Activated CD8-positive, alpha-beta memory T cell treated with anti-CD3 and anti-CD28 coated beads, Interleukin-2, amount 50 U/mL, for 24 hours (primary cell): ENCODE measurements at regions not wholly inside any gene's neighbourhood (a gene's known extent, or its start where the extent isn't known, plus 50 kb on each side); places are given as distances from the start of the nearest gene placed in this dataset.

Experiments
- DNase-seq: peaks from one replicate; pipeline ENCODE4 v3.0.0-alpha.2; 2020; ENCODE audit errors: extremely low read depth

DNA sequence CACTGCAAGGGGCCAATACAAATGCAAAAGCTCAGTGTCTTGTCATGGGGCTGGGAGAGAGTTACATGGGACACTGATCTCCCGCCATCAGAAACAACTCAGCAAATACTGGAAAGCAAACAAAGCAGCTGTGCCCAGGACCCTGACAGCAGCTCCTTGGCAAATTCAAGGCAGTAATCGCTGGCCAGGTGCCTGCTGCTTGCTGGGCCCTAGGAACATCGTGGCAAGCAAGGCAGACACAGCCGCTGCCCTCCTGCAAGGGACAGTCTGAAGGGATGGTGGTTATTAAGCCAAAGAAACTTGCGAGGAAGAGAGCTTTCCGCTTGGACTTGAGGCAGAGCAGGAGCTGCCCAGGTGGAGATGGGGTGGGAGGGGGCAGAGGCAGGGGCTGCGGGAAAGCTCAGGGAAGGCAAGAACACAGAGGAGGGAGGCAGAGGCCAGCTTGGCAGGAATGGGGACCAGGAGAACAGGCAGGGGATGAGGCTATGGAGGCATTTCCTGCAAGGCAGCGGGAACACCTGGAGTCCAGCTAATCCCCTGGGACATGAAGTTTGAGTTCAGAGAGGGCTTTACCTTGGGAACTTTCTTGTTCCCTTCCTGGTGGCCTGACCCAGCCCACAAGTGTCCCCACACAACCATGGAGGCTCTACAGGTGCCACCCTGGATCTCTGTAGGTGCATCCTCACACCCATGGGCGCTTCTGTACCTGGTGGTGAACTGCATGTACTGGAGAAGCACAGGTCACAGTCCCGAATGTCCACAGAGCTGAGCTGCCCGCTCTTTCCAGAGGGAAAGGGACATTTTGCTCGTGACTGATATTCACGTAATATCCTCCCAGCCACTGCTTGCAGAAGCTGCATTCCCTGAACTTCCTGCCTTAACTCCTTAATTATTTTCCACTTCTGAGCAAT, 78.7 kb upstream of the ATP2B2 start:
- DNase-seq = no peak

DNA sequence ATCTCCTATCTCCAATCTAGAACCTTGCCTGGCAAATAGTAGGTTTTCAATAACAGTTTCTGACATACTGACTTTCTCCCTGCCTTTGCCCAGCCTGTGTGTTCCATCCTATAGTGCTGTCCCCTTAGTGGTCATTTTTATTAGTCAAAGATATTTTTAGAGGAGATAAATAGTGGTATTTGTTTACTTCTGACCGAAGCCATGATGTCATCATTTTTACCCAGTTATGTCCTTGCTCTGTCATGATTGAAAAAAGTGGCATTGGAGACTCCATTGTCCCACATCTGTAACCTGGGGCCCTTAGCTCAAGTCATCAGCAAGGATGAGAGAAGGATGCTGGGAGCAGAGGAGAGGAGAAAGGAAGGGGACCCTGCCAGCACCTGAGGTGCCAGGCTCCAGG, 80.6 kb upstream of the ATP2B2 start:
- no peak for DNase-seq

DNA sequence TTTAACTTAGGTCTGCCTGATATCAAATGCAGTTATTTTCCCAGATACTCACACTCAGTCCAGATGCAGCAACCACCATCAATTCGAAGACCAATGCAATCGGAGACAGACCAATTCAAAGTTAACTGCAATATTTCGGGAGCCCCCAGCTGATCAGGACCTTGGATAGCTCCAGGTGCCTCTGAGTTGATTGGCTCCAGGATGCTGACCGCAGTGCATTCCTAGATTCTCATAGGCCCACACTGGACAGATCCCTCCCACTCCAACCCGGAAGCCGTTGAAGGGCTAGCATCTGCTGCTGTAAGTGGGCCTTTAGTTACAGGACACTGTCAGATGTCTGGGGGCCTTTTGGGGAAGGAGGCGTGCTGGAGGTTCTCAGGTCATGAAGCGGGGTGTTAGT, 89.5 kb upstream of the ATP2B2 start:
- peak; percentile 2 for DNase-seq

DNA sequence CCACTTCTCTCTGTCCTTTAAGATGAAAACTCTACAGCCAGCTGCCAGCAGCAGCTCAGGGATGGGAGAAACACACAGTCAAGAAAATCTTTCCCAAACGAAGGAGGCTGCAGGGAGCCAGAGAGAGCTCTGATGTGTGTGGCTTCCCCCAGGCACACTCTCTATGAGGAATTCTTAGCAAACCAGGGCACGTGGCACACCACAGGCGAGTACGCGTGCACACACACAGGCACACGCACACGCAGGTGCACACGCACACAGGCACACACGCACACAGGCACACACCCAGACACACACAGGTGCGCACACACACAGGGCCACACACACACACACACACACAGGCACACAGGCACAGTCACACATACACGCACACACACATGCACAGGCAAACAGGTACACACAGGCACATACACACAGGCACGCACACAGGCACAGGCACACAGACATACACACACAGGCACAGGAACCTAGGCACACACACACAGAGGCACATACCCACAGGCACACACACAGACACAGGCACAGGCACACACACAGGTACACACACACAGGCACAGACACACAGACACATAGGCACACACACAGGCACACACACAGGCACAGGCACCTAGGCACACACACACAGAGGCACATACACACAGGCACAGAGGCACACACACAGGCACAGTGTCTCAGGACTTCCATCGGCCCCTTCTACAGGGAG, 91.5 kb upstream of the ATP2B2 start:
- no peak for DNase-seq

DNA sequence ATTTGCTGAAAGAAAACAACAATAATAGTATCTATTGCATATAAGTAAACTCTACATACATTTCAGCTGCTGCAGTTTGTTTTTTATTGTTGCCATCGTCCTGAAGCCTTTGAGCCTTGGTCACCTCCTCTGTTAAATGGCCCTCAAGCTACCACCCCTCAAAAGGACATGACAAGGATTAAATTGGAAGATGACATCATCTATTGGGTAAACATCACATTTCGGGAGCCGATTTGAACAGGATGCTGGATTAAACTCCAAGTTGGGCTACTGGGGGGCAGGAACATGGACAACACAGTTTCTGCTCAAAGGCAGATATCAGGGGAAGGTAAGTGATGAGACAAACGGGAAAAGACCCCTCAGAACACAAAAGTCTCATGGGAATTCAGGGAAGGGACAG, 92.3 kb upstream of the ATP2B2 start:
- no peak for DNase-seq

DNA sequence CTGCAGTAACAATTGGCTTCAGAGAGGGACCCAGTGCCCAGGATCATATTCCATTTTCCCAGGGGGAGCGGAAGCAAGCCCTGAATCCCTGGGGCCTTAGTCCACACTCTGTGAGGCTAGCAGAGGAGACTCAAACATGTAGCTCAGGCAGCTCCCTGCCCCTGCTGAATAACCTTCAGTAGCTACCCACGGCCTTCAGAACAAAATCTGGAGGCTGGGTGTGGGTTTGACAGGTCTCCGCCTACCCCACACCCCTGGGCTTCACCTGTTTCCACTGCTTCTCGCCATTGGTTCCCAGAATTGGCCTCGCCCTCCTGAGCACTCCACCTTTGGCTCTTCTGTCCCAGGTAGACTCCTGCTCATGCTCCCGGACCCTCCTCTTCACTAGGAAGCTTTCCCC, 93.6 kb upstream of the ATP2B2 start:
- DNase-seq = no peak

DNA sequence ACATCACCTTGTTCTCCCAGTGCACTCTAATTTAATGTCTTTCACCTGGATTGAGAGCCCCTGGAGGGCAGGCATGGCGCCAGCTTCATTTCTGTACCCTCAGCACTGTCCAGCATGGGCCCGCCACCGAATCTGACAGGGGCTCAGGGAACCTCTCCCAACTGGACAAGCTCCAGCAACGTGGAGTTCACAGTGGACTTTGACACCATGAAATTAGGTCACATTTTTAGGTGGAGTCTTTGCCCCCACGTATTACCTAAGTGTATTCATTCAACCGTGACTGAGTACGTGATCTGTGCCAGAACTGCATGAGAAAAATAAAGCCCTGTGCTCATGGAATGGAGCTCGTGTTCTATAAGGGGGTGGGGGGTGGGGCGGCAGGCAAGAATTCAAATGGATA, 94.1 kb upstream of the ATP2B2 start:
- DNase-seq = no peak

DNA sequence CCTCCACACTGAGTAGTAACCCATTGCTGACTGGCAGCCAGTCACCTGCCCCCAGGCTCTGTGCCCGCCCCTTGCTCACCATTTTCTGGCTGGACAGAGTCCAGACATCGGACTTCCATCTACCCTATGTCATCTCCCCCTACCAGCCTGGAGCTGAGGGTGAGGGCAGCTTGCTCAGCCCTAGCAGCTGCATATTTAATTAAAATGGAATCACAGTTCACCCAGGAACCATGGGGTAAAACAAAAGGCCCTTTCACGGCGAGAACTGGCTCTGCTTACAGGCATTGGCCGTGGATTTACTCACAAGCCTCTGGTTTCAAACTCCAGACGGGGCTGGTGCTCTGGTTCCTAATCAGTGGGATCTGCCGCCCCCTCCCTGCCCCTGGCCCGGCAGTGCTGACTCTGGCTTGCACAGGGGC, 94.9 kb upstream of the ATP2B2 start:
- DNase-seq = no peak

DNA sequence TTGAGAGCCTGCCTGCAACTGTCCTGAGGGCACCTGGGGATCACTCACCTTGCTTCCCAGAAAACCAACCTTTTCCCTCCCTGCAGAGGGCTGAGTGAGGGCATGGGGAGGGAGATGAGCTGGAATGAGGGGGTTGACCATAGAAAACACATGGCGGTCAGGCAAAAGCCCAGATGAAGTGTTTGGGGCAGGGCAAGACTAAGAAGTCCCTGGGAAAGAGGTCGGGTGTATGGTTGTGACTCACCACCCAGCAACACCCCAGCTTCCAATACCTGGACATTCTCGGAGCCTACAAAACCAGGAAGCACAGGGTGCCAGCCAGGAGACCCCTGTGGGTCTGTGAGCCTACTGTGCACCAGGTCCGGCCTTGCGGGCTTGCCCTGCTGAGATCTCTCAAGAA, 95.3 kb upstream of the ATP2B2 start:
- no peak for DNase-seq

DNA sequence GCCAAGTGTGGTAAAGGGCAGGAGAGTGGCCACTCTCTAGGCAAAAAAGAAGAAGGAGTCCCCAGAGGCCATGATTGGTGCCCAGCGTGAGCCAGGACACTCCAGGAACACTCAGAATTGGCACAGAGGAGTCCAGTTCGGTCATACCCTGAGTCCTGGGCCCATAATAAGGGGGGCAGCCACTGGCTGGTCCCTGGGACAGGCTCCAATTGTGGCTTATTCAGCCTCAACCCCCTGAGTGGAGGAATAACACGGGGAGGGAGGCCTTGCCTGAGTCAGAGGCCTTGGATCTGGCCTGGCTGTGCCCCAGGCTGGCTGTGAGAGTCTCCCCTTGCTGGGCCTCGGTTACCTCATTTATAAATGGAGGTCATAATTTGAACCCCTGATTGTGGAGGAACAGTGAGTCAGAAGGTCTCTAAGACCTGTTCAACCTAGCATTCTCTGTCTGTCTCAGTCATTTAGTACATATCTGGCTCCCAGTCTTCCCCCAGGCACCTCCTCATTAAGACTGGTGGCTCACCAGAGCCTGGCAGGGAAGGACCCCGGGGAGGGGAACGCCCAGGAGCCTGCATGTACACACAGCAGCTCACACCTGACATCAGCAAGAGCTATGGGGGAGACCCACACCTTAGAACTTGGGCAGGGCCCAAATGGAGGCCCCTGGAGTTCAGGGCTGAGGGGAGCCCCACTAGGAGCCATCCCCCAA, 95.9 kb upstream of the ATP2B2 start:
- DNase-seq = no peak

DNA sequence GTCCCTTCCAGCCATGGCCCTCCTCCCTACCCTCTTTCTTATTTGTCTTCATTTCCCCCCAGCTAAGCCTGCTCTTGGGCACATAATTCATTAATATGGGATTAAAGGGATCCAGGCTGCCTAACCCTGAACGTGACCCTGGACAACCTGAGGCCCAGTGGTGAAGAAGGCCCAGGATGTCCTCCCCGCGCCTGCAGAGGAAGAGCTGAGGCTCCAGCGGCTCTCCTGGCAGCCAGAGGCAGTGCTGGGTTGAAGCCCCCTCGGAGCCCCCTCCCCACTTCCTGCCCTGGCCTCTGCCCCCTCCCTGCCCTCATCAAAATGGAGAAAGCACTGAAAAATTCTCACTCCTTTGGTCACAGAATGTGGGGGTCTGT, 96.5 kb upstream of the ATP2B2 start:
- DNase-seq = no peak

DNA sequence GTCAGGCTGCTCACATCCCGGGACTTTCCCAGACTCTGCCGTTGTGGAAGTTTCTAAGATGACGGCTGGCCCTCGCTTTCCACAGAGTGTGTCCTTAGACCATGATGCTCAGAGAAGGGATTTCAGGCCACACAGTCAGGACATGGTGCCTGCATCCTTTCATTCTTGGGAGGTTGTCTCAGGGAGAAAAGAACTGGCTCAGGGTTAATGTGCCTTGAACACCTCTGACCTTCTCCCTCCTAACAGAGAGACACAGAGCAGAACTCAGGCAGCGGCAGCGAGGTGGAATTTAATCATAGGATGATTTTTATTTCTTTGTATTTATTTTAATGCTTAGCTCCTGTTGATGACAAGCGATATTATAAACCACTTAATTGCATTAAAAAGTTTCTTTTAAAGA, 96.9 kb upstream of the ATP2B2 start:
- DNase-seq = no peak

DNA sequence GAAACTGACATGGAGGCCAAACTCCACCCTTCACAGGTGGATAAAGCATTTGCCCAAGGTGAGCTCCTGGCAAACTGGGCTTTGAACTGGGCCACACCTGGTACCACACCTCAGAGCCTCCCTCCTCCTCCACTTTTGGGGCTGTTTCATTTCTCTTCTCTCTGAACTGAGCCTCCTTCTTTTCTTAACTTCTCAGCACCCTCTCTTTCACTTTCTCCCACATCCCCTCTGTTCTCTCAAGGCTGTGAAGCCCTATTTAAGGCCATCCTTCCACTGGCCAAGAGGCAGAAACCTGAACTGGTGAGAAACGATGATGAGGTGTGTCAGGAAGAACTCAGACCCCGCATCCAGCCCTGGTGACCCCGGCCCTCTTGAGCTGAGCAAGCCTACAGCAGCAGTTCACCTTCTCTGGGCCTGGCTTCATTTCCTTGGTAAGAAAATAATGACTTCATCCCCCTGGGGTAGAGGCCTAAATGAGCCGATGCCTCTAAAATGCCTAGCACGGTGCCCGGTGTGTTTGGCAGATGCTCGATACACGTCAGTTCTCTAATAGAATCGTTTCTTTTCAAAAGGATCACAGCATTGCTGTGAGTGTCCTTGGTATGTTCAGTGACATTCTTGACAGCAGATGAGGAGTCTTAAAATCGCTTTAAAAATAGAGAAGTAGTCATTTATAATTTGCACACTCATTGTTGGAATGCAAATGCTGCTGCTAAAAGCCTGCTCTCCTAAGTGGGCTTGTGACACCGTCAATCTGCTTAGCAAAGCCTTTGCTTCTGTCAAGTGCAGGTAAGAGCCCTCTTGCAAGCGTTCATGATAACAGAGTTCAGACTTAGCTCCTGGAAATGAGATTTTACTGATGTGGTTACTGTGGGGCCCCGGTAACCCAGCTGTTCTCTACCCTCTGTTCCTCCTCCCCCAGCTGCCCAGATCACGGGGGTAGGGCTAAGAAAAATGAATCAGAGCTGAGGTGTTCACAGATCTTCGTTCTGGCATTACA, 97.7 kb upstream of the ATP2B2 start:
- DNase-seq = peak; percentile 12

DNA sequence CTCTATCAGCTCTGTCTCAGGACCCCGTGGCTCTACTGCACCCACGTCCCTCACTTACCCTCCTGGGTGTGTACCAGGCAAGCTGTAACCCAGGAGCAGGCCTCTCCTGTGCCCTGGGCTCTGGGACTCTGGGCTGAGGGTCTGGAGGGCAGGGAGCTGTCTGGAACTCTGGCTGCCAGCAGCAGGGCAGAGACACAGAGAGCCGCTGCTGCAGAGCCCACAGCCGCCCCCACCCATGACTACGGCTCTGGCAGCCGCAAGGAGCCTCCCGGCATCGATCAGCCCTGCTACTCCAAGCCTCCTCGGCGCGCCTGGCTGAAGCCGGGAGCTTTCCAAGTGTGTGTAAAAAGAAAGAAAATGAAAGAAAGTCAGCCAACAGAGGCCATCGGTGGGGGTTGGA, 103.7 kb upstream of the ATP2B2 start:
- DNase-seq = no peak

DNA sequence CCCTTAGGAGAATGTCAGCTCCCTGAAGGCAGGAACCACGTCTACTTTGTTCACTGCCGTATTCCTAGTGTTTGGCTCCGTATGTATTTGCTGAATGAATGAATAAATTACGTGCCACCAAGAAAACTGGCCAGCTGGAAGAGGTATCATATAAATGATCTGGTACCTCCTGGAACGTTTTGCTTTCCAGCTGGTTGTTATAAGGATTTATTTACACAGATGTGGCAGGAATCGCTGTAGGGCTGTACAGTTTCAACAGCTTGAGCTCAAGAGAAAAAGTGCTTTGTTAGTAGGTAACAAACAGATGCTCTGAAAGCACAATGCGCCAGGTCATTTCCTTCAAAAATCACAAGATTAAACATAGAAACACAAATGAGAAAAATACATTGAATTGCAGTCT, 108.8 kb upstream of the ATP2B2 start:
- DNase-seq = no peak

DNA sequence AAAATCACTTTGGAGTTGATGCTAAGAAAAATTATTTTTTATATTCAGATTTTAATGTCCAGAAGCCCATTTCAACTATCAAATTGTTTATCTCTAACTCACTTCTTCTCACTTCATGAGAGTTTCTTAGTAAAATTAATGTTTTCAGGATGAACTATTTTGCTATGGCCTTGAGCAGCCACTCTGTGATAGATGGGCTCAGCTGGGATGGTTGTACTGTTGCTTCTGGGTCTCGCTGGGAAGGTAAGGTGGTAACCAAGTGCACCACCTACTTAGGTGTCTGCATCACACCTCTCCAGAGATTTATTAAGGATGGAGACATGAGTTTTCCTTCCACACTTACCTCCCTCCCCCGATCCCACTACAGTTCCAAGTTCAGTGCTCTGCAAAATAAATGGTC, 110.3 kb upstream of the ATP2B2 start:
- DNase-seq = no peak

DNA sequence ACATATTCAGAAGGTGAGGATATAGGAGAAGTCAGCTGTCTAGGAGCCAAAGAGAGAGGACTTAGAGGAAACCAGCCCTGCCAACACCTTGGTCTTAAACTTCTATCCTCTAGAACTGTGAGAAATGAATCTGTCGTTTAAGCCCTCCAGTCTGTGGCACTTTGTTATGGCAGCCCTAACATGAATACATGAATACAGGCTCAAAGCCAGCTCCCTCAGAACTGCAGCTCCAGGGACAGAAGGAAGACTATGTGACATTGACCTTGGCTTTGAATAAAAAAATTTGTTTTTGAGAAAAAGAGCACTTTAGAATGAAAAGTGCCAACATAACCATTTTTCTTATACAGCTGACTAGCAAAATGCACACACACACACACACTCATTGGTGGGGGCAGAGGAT, 110.9 kb upstream of the ATP2B2 start:
- DNase-seq = no peak

DNA sequence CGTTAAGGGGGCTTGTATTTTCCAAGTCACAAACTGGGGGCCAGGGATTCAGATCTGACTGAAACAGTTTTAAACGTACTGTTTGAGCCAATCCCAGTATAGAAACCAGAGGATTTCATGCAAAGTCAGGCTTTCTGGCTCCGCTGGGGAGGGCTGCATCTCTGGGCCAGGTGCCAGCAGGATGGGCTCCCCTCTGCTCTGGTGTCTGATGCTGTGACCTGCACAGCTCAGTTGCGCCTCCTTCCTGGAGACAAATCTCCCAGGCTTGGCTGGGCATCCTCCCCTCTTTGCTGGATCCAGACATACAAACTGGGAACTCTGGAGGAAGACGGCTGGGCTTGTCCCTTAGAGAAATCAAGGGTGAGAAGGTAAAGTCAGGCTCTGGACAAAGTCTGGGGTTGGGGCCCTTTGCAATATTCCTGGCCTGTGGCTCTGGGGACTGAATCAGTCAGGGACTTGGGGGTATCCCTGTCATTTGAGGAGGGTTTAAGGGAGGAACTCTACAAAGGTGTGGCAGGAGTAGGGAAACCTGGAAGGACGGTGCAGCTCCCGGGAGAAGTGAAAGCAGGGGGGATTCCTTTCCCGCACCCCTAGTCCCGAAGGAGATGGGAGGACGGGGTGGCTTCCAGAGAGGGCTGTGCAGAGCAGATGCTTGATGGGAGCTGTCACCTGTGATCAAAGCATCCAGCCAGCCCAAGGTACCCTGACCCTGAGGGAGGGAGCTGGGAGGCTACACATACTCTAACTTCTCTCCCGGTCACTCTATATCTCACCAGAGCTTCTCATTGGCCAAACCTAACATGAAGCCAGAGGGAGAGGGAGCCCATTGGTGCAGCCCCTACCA, 114.8 kb upstream of the ATP2B2 start:
- no peak for DNase-seq

DNA sequence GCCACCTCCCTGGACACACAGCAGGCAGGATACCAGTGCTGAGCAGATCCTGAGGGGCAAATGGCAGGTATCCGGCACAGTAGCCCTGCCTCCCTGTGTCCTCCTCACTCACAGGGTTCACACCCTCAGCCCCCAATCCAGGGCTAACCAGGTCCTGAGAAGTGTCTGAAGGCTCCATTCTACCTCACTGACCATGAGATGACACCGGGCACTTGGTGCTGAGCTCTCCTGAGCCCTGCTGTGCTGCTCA, 115.4 kb upstream of the ATP2B2 start:
- DNase-seq = no peak

DNA sequence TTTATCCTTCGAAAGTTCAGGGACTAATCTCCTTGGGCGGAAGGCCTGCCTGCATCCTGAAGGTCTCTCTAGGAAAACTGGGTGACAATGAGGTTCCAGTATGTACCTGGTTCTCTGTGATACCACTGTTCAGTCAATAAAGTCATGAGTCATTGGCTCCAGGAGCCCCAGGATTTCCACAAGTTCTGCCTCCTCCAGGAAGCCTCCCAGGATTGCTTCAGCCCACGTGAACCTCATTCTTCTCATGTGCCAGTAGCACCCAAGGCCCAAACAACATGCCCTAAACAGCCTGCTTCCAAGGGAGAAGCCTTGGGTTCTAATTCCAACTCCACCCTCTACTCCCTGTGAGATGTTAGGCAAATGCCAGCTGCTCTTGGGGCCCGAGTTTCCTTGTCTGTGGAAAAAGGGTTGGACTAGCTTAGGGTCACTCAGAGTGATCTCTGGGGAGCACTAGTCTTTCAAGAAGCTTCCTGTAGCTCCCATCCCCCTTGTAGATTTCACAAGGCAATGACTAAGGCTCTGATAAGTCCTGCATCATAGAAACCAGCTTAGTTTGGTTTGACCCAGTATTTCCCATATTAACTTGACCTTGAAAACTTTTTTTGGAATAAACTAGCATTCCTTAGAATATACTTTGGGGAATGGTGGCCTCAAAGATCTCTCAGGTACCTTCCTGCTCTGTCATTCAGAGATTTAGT, 118.3 kb upstream of the ATP2B2 start:
- DNase-seq = no peak
